SU-DHL-6 (cell line): ENCODE measurements at regions not wholly inside any gene's neighbourhood (a gene's known extent, or its start where the extent isn't known, plus 50 kb on each side); places are given as distances from the start of the nearest gene placed in this dataset.

ENCODE experiments used
- EZH2phosphoT487 ChIP-seq: fragments of 200-600 bp; sonication (generic), shearing (Covaris generic); conservative IDR thresholded peaks from 2 replicates; pipeline ENCODE4 v1.6.1; 2018; ENCODE audit warnings: mild to moderate bottlenecking, antibody characterized with exemption, low read length, moderate library complexity, mixed read lengths
- TF ChIP-seq, protein P1 (sequence below): fragments of 200-600 bp; sonication (generic); IDR thresholded peaks from one replicate; pipeline ENCODE4 v1.5.1; 2017; ENCODE audit warnings: antibody characterized with exemption, mild to moderate bottlenecking, low read length, moderate library complexity; ENCODE audit not compliant: insufficient read depth, poor library complexity, severe bottlenecking

- TF ChIP-seq, protein P1, sequence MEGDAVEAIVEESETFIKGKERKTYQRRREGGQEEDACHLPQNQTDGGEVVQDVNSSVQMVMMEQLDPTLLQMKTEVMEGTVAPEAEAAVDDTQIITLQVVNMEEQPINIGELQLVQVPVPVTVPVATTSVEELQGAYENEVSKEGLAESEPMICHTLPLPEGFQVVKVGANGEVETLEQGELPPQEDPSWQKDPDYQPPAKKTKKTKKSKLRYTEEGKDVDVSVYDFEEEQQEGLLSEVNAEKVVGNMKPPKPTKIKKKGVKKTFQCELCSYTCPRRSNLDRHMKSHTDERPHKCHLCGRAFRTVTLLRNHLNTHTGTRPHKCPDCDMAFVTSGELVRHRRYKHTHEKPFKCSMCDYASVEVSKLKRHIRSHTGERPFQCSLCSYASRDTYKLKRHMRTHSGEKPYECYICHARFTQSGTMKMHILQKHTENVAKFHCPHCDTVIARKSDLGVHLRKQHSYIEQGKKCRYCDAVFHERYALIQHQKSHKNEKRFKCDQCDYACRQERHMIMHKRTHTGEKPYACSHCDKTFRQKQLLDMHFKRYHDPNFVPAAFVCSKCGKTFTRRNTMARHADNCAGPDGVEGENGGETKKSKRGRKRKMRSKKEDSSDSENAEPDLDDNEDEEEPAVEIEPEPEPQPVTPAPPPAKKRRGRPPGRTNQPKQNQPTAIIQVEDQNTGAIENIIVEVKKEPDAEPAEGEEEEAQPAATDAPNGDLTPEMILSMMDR: no peak
- no peak for TF ChIP-seq EZH2phosphoT487
Observed at GRCh38 chr1:68673771-68674170, 176.9 kb upstream of the DEPDC1 start.
